Keratinocyte (primary cell): ENCODE measurements at regions not wholly inside any gene's neighbourhood (a gene's known extent, or its start where the extent isn't known, plus 50 kb on each side); places are given as distances from the start of the nearest gene placed in this dataset.

Experiments
- DNase-seq: peaks from one replicate; pipeline ENCODE4 v3.0.0-alpha.2; 2011; ENCODE audit warnings: low read depth, missing footprints, low spot score
- FAIRE-seq: peaks from 2 replicates; lab custom pipeline; 2011; peaks lifted over from hg19 to GRCh38; lab: Jason Lieb, UNC
- H2AFZ ChIP-seq: 2 replicates; pipeline ENCODE4 v1.6.0; 2012; ENCODE audit warnings: low read length, control low read depth, inconsistent platforms; ENCODE audit not compliant: control insufficient read depth
- H3K27ac ChIP-seq: 2 replicates; pipeline ENCODE4 v1.5.1; 2011; ENCODE audit warnings: low read length; ENCODE audit not compliant: control insufficient read depth, insufficient read depth
- H3K27me3 ChIP-seq: 3 replicates; pipeline ENCODE4 v1.6.0; 2011; ENCODE audit warnings: low read length; ENCODE audit not compliant: control insufficient read depth, insufficient read depth; ENCODE audit errors: extremely low read depth
- H3K36me3 ChIP-seq, 2 experiments: 2 replicates in 1 of 2; 3 replicates in 1 of 2; pipeline ENCODE4 v1.5.1; 2011; ENCODE audit warnings: low read length in 2 of 2, mild to moderate bottlenecking in 1 of 2; ENCODE audit not compliant: control insufficient read depth in 2 of 2, insufficient read depth in 2 of 2; ENCODE audit errors: extremely low read depth in 1 of 2
- H3K4me1 ChIP-seq: 3 replicates; pipeline ENCODE4 v1.5.1; 2011; ENCODE audit warnings: low read length; ENCODE audit not compliant: control insufficient read depth, insufficient read depth; ENCODE audit errors: extremely low read depth
- H3K4me2 ChIP-seq: 3 replicates; pipeline ENCODE4 v1.6.0; 2011; ENCODE audit warnings: low read depth, low read length; ENCODE audit not compliant: control insufficient read depth, insufficient read depth; ENCODE audit errors: extremely low read depth
- H3K4me3 ChIP-seq, 3 experiments: fragments of 200-600 bp in 1 of 3; sonication (generic) in 1 of 3; 2 replicates in 2 of 3; 3 replicates in 1 of 3; pipeline ENCODE4 v1.5.1; 2011 to 2016; ENCODE audit warnings: low read length in 3 of 3, mild to moderate bottlenecking in 3 of 3, control low read depth in 2 of 3, inconsistent platforms in 1 of 3, low read depth in 1 of 3, mixed read lengths in 1 of 3, mixed run types in 1 of 3, moderate library complexity in 1 of 3; ENCODE audit not compliant: control insufficient read depth in 2 of 3, insufficient read depth in 2 of 3; ENCODE audit errors: extremely low read depth in 1 of 3
- H3K79me2 ChIP-seq: 2 replicates; pipeline ENCODE4 v1.6.0; 2012; ENCODE audit warnings: low read length; ENCODE audit not compliant: control insufficient read depth, insufficient read depth
- H3K9ac ChIP-seq: 3 replicates; pipeline ENCODE4 v1.6.0; 2011; ENCODE audit warnings: low read length; ENCODE audit not compliant: control insufficient read depth, insufficient read depth; ENCODE audit errors: extremely low read depth
- H3K9me1 ChIP-seq: 3 replicates; pipeline ENCODE4 v1.6.0; 2011; ENCODE audit warnings: low read length; ENCODE audit not compliant: control insufficient read depth, insufficient read depth; ENCODE audit errors: extremely low read depth
- H3K9me3 ChIP-seq: 2 replicates; pipeline ENCODE4 v1.5.1; 2012; ENCODE audit warnings: low read depth, low read length; ENCODE audit not compliant: control insufficient read depth
- H4K20me1 ChIP-seq: 3 replicates; pipeline ENCODE4 v1.6.0; 2011; ENCODE audit warnings: low read length; ENCODE audit not compliant: control insufficient read depth, insufficient read depth; ENCODE audit errors: extremely low read depth
- EZH2 ChIP-seq: IDR thresholded peaks from one replicate; pipeline ENCODE4 v1.6.1; 2012; ENCODE audit warnings: inconsistent platforms, mild to moderate bottlenecking, low read length, moderate library complexity
- dilution Hi-C: fragments of 300-500 bp; cut with MboI; formaldehyde crosslinking; loops from one replicate; pipeline ENCODE4 v1.7.0; 2020; ENCODE audit warnings: low sequenced_read_pairs; ENCODE audit not compliant: extremely low pct_ligation_motif_present
- TF ChIP-seq, protein P1 (sequence below), 3 experiments: IDR thresholded peaks in 1 of 3; conservative IDR thresholded peaks in 1 of 3; optimal IDR thresholded peaks in 1 of 3; 2 replicates in 2 of 3; 3 replicates in 1 of 3; pipeline versions ENCODE3 to v1.5.1; 2011; ENCODE audit warnings: low read length in 3 of 3, mild to moderate bottlenecking in 3 of 3, moderate library complexity in 2 of 3, control low read depth in 1 of 3, inconsistent platforms in 1 of 3; ENCODE audit not compliant: insufficient read depth in 2 of 3; ENCODE audit errors: extremely low read depth in 1 of 3

- no peak for DNase-seq
- H2AFZ ChIP-seq, result no peak overlapping the region
- dilution Hi-C loops, result no loop called here
- H3K4me3 ChIP-seq, result no peak overlapping the region
- H3K4me1 ChIP-seq, result no peaks in the 10 kb centered on the region
- no peak overlapping the region for H3K4me2 ChIP-seq
- no peak for FAIRE-seq
- H3K27ac ChIP-seq, result no peak overlapping the region
- no peaks in the 10 kb centered on the region for H4K20me1 ChIP-seq
- H3K9me1 ChIP-seq, result no peaks in the 10 kb centered on the region
- H3K79me2 ChIP-seq, result no peaks in the 10 kb centered on the region
- no peak overlapping the region for H3K9ac ChIP-seq
- H3K36me3 ChIP-seq, result no peaks in the 10 kb centered on the region
- no peaks in the 10 kb centered on the region for H3K27me3 ChIP-seq
- TF ChIP-seq, protein P1, sequence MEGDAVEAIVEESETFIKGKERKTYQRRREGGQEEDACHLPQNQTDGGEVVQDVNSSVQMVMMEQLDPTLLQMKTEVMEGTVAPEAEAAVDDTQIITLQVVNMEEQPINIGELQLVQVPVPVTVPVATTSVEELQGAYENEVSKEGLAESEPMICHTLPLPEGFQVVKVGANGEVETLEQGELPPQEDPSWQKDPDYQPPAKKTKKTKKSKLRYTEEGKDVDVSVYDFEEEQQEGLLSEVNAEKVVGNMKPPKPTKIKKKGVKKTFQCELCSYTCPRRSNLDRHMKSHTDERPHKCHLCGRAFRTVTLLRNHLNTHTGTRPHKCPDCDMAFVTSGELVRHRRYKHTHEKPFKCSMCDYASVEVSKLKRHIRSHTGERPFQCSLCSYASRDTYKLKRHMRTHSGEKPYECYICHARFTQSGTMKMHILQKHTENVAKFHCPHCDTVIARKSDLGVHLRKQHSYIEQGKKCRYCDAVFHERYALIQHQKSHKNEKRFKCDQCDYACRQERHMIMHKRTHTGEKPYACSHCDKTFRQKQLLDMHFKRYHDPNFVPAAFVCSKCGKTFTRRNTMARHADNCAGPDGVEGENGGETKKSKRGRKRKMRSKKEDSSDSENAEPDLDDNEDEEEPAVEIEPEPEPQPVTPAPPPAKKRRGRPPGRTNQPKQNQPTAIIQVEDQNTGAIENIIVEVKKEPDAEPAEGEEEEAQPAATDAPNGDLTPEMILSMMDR (optimal IDR thresholded peaks at IDR 0.05 in 1 of 3, IDR thresholded peaks at IDR 0.05 in 1 of 3, conservative IDR thresholded peaks at IDR 0.05 in 1 of 3; ENCODE audit: extremely low read depth in 1 of 3, insufficient read depth in 2 of 3, low read length in 3 of 3), result no peak
- TF ChIP-seq EZH2, result no peak
- no peaks in the 10 kb centered on the region for H3K9me3 ChIP-seq
These were observed 120.9 kb upstream of the ZNF217 start for GRCh38 chr20:53714524-53714923.

DNA sequence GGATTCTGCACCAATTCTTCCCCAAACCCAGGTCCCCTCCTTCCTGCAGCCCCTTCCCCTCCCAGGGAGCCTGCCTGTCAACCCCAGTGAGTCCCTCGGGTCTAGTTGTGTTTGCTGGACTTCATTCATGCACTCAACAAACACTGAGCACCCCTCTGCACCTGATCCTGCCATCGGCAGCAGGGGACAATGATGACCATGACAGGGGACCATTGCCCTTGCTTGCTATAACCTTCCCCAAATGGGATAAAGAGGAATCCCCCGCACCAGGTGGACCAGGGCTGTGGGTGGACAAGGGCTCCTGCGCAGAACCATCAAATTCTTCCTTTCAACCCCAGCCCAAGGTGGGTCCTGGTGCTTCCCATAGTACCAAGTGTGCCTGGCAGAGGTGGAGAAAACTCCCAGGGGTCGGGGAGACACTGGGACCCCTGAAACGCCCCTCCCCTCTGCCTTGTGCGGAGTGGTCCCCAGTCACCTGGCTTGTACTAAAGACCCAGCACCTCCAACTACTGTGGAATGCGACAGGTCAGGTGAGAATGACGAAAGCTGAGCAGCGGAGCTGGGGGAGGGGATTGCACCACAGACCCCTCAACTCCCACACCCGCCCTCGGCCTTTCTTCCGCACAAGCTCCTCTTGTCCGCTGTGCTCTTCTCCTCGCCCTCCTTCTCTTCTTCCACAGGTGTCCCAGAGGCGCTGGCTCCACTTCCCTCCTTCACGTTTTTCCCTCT, 119.9 kb upstream of the ZNF217 start:
- H2AFZ ChIP-seq, result no peak overlapping the region
- H3K79me2 ChIP-seq, result no peaks in the 10 kb centered on the region
- H3K4me1 ChIP-seq, result no peaks in the 10 kb centered on the region
- no peaks in the 10 kb centered on the region for H4K20me1 ChIP-seq
- dilution Hi-C loops, result no loop called here
- no peaks in the 10 kb centered on the region for H3K36me3 ChIP-seq
- no peak overlapping the region for H3K27ac ChIP-seq
- no peak overlapping the region for H3K4me3 ChIP-seq
- TF ChIP-seq, protein P1 (optimal IDR thresholded peaks at IDR 0.05 in 1 of 3, IDR thresholded peaks at IDR 0.05 in 1 of 3, conservative IDR thresholded peaks at IDR 0.05 in 1 of 3; ENCODE audit: extremely low read depth in 1 of 3, insufficient read depth in 2 of 3, low read length in 3 of 3), result peak in 1 of 3 experiments; percentile 4
- TF ChIP-seq EZH2, result no peak
- H3K9me1 ChIP-seq, result no peaks in the 10 kb centered on the region
- H3K4me2 ChIP-seq, result no peak overlapping the region
- H3K9me3 ChIP-seq, result no peaks in the 10 kb centered on the region
- H3K27me3 ChIP-seq, result no peaks in the 10 kb centered on the region
- DNase-seq, result no peak
- FAIRE-seq, result no peak
- H3K9ac ChIP-seq, result no peak overlapping the region
